NOMO-1 (cell line): ENCODE measurements at regions not wholly inside any gene's neighbourhood (a gene's known extent, or its start where the extent isn't known, plus 50 kb on each side); places are given as distances from the start of the nearest gene placed in this dataset.
"Not testable (repeated sequence)": the region's sequence is repeated elsewhere in the genome, so short reads cannot be mapped to it uniquely, and the experiment has no call there.

Experiments used
- DNase-seq, 2 experiments: peaks; one replicate each; lab custom pipeline; 2025; ENCODE audit not compliant: unreplicated experiment in 2 of 2; lab: John Stamatoyannopoulos, UW

- no peak for DNase-seq
These were observed 526.4 kb upstream of the LMO3 start for GRCh38 chr12:17132336-17132735.

DNA sequence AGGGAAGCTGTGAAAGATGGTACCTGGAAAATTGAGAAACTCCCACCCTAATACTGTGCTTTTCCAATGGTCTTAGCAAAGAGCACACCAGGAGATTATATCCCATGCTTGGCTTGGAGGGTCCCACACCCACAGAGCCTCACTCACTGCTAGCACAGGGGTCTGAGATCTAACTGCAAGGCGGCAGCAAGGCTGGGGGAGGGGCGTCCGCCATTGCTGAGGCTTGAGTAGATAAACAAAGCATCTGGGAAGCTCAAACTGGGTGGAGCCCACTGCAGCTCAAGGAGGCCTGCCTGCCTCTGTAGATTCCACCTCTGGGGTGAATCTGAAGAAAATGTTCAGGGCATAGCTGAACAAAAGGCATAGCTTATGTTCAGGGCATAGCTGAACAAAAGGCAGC, 510.6 kb upstream of the LMO3 start:
- not testable (repeated sequence) for DNase-seq

GRCh38 chr12:17110316-17110715, 504.4 kb upstream of the LMO3 start:
- DNase-seq: no peak

GRCh38 chr12:17108877-17109541, 503.0 kb upstream of the LMO3 start:
- no peak for DNase-seq

DNA sequence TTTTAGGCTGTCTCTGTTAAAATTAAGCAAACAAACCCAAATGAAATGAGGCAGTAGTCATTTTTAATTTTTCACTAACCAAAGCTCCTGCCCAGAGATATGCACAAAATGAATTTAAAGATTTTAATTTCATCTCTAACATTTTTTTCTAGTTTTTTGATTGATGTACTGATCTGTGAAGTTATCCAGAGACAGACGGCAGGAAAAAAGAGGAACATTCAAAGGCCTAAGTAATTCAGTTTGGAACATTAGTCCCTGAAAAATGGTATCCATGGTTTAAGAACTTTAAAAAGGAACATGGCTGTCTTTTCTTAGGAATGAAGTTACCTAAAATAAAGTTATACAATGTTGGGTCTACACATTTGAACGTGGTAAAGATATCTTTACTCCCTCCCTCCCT, 498.8 kb upstream of the LMO3 start:
- no peak for DNase-seq

DNA sequence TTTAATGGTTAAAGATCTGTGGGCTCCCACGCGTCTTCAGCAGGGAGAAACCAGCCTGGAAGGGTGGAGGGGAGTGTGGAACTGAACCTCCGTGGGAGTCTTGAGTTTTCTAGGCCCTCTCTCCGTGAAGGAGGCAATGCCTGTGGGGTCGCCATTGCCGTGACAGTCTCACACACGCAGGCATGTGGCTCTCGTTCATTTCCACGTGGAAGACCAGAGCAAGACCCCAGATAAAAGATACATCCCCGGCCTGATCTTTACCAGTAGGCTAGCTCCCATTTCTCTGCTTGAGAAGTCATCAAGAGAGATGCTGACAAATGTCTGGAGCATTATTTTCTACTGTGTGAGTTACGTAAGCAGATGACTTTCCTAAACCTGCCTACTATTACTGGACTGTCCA, 491.7 kb upstream of the LMO3 start:
- no peak for DNase-seq

GRCh38 chr12:17084831-17085230, 478.9 kb upstream of the LMO3 start:
- no peak for DNase-seq

DNA sequence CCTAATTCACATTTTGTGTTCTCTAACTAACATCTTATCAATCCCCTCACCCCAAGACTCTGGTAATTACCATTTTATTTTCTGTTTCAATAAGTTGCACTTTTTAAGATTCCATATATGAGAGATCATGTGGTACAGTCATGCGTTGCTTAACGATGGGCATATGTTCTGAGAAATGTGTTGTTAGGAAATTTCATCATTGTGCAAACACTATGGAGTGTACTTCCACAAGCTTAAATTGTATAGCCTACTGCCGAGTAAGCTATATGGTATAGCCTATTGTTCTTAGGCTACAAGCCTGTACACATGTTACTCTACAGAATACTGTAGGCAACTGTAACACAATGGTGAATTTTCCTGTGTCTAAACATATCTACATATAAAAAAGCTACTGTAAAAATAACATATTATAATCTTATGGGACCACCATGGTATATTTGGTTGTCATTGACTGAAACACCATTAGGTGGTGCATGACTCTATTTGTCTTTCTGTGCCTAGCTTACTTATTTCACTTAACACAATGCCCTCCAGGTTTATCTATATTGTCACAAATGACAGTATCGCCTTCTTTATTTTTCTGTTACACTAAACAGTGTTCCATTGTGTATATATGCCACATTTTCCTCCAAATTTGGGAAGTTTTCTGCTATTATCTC, 473.4 kb upstream of the LMO3 start:
- DNase-seq: no peak

GRCh38 chr12:17077594-17077993, 471.6 kb upstream of the LMO3 start:
- DNase-seq: no peak

GRCh38 chr12:17076811-17077210, 470.8 kb upstream of the LMO3 start:
- DNase-seq: no peak

DNA sequence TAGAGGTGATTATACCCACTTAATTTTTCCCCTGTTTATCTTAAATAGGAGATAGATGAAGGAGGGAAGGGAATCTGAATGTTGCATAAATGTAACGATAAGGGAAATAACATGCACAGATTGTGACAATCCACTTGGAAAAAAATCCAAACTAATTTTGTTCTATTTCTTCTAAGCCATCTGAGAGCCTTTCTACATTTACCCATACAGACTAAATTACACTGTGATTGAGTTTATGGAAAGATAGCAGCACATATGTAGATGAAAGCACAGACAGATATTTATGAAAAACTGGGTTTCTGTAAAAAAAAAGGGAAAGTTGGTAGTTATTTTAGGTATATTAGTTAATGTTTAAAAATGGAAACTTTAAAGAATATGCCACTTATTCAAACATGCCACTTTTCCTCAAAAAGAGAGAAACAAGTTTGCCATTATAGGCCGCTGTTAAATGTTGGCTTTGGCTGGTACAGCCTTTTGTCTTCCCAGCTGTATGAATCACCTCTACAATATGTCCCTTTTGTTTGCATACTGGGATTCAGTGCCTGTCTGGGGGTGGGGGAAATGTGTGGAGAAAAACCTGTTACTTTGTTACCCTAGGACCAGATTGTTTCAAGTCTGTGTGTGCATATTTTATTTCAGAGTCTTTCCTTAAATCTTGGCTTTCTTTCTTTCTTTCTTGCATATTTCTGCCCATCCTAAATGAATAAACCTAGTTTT, 470.2 kb upstream of the LMO3 start:
- DNase-seq: no peak

- DNase-seq: no peak
These were observed 458.9 kb upstream of the LMO3 start for GRCh38 chr12:17064834-17065233.

- DNase-seq: no peak
These were observed 456.5 kb upstream of the LMO3 start for GRCh38 chr12:17062267-17063036.

GRCh38 chr12:17060260-17060659, 454.3 kb upstream of the LMO3 start:
- no peak for DNase-seq

DNA sequence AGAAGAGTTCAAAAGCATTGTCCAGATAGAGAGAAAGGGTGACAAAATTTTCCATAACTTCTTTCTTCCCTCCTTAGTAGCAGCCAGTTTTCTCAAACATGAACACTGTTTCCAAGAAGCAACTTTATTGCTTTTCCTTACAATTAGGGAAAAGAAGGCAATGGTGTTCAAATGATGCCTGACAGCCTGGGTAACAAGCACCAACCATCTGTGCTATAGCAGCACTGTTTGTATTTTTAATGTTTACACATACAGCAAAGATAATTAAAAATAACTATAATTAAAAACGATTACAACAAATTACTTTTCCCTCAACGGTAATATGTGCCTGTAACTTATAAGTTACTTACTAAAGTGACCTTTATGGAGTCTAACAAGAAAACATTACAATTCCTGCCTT, 450.6 kb upstream of the LMO3 start:
- DNase-seq: no peak

DNA sequence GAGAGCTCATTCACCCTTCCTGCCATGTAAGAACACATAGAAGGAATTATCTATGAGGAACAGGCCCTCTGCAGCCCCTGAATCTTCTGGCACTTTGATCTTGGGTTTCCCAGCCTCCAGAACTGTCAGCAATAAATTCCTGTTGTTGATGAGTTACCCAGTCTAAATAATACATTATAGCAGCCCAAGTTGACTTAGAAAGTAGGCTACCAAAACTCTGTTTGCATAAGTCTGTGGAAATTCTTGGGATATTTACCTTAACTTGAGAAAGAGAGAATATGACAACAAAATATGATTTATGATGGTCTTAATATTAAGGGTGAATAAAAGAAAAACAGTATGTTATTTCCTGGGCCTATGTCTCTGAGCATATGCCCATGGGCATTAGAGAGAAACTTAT, 433.0 kb upstream of the LMO3 start:
- no peak for DNase-seq

- DNase-seq: no peak
These were observed 429.4 kb upstream of the LMO3 start for GRCh38 chr12:17035372-17035771.

DNA sequence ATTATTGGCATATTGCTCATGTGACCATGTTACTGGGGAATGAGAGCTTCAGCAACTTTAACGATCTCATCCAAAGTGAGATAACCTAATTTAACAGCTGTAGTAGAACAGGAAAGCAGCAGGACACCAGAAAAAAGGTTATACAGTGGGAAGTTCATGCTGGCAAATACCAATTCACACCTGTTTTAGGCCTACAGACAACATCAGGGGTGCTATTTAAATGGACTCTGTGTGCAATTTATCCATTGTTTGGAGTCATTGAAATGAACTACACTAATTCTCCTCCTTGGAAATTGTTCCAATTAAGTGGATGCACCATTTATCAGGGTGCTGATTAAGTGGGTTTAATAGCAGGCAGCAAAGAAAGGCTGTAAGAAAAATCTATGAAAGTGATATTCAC, 424.4 kb upstream of the LMO3 start:
- no peak for DNase-seq

GRCh38 chr12:17028348-17028747, 422.4 kb upstream of the LMO3 start:
- no peak for DNase-seq

GRCh38 chr12:17025424-17025823, 419.5 kb upstream of the LMO3 start:
- not testable (repeated sequence) for DNase-seq

DNA sequence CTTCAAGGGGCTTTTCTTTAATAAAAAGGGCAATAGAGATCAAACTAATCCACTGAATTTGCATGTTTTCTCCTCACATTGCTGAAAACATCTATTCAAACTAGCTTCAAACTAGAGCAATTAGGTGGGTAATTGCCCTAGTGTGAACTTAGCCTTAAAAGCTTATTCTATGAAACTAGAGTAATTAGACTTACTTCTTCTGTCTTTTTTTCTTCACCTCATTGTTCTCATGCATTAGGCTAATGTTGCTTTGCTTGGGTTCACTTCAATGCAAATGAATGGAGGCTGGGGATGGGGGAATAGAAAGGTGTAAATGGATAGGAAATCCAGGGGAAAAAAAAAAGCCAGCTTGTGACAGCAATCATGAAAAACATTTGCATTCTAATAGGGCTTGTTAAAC, 414.8 kb upstream of the LMO3 start:
- no peak for DNase-seq
